Activated T-cell treated with anti-CD3 and anti-CD28 coated beads for 48 hours (primary cell): ENCODE measurements at regions not wholly inside any gene's neighbourhood (a gene's known extent, or its start where the extent isn't known, plus 50 kb on each side); places are given as distances from the start of the nearest gene placed in this dataset.
A peak's percentile ranks its signal among the peaks of the same experiment; 100 is the strongest.

Source experiments
- DNase-seq: peaks from one replicate; pipeline ENCODE4 v3.0.0-alpha.2; 2020; ENCODE audit warnings: low read depth

- no peak for DNase-seq
Observed at GRCh38 chr19:13606156-13606555, 99.9 kb upstream of the CACNA1A start.

DNA sequence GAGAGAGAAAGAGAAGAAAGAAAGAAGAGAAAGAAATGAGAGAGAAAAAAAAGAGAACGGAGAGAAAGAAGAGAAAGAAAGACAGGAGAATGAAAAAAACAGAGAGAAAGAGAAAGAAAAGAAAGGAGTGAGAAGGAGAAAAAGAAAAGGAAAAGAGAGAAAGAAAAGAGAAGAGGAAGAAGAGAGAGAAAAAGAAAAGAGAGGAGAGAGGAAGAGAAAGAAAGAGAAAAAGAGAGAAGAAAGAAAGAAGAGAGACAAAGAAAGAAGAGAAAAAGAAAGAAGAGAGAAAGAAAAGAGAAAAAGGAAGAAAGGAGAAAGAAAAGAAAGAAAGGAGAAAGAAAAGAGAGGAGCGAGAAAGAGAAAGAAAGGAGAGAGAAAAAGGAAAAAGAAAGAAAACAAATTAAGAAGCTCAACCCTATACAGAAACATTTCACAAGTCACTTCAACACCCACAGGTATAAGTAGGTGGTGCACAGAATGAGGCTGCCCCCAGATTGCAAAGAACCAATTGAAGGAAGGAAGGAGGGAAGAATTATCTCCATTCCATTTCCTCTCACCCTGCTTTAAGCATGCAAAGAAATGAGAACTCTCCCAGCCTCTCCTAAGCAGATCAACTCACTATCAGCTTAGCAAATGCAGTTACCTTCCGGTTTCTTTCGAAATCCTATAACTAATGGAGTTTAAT, 98.8 kb upstream of the CACNA1A start:
- DNase-seq = no peak

- no peak for DNase-seq
Observed at GRCh38 chr19:13600802-13601201, 94.5 kb upstream of the CACNA1A start.

DNA sequence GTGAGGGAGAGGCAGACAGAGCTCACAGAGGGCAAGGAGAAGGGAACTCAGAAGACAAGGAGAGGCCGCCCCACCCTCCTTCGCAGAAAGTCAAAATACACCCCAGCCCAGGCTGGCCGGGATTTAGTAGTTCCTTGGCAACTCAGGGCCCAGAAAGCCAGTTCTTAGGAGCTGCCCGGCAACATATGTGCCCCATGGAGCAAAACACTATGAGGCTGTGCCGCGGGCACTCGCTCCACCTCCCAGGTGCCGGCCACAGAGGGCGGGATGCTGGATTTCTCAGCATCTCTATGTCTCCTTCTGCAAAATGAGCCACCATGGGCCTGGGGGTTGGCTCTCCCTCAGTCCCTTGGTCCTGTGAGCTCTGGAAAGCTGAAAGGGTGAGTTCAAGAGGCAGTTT, 93.8 kb upstream of the CACNA1A start:
- no peak for DNase-seq

- DNase-seq = no peak
Observed at GRCh38 chr19:13599681-13600080, 93.4 kb upstream of the CACNA1A start.

DNA sequence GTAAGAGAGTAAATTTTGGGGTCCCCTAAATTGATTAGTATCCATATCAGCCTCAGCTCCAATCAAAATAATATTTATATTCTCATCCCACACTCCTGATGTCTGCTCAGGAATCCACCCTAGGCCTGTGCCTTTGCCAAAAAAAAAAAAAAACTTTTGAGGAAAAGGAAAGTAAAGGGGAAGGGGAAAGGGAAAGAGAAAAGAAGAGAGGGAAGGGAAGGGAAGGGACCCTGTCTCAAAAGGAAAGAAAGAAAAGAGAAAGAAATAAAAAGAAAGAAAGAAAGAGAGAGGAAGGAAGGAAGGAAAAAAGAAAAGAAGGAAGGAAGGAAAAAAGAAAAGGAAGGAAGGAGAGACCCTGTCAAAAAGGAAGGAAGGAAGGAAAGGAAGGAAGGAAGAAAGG, 91.8 kb upstream of the CACNA1A start:
- no peak for DNase-seq

DNA sequence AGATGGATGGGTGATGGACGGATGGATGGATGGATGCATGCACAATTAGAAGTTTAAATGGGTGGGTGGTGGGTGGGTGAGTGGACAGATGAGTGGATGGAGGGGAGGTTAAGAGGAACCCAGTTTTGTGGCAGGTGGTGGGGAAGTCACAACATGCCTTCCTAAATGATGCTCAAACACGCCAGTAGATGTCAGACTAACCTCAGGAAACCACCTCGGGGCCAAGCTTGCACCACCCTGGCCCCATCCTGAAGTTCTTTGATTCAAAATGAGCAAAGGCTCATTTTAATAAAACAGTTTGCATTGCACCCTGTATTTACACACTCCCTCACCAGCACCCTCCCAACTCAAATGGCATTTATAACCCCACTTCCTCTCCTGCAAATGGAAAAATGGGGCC, 91.4 kb upstream of the CACNA1A start:
- DNase-seq = no peak

GRCh38 chr19:13588957-13589833, 82.9 kb upstream of the CACNA1A start:
- peak; percentile 81 for DNase-seq

GRCh38 chr19:13585512-13585911, 79.2 kb upstream of the CACNA1A start:
- DNase-seq = no peak

GRCh38 chr19:13583753-13584152, 77.5 kb upstream of the CACNA1A start:
- DNase-seq = no peak

DNA sequence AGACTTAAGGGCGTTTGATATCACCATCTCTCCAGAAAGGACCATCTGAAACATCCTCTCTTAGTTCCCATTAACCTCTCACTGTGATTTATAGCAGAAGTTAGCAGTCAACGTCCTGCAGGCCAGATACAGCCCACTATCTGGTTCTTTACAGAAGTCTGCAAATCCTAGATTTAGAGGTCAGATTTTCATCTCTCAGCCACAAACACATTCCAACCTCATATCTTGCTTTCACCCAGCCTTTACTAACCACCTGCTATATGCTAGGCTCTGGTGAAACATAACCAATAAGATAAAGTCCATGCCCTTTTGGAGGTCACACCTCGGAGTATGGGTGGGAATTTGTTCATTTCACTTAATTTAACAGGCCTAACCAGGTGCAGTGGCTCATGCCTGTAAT, 76.8 kb upstream of the CACNA1A start:
- DNase-seq = no peak

DNA sequence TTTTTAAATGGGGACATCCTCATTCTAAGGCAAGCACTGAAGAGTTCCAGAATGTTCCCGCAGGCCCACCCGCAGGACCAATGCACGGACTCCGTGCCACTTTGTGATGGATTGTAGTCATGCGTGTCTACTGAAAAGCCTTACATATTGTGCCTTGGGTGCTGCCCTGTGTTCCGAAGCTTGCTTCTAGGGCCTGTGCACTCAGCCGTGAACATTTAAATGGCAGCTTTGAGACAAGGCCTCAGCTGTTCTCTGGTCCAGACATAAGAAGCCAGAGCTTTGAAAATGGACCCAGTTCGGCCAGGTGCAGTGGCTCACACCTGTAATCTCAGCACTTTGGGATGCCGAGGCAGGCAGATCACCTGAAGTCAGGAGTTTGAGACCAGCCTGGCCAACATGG, 75.3 kb upstream of the CACNA1A start:
- DNase-seq = no peak

DNA sequence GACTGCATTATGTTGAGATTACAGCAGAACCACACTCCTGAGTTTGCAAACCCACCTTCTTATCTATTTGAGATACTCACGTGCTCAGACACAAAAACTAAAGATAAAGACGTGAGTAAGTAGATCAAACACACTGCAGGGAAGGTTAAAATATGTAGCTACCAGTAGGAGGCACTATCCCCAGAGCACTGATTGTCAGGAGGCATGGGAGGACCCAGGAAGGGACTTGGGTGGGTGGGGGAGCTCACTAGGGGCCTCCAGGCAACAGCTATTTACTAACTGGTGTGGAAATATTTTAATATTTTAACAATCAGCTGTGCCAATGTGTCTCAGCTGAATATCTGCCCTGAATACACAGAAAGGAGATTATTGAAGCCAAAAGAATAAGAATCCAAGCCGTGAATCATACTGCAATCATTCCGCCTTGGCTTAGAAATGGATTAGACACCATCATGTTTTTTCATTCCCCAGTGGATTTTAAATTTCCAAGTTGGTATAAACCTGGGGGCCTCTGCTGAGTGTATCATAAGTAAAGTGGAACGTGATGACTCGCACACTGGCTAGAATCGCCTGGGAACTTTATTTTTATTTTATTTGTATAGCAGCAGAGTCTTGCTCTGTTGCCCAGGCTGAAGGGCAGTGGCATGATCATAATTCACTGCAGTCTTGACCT, 73.2 kb upstream of the CACNA1A start:
- no peak for DNase-seq

GRCh38 chr19:13576726-13577125, 70.4 kb upstream of the CACNA1A start:
- DNase-seq = no peak

DNA sequence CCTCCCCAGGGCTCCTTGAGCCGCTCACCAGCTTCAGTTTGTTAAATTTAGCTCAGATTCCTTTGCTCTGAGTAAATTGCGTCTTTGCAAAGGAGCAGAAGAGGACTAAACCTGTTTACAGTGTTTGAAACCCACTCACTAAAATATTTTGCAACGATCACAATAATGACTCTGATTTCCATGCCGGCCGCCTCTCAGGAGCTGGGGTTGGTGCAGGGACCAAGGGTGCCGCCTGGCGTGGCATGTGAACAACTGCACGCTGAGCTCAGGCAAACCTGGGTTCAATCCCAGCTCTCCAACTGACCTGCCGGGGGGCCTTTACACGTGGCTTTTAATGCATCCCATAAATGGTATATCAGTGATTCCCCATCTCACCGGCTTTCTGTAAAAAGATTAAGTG, 68.7 kb upstream of the CACNA1A start:
- DNase-seq = no peak

DNA sequence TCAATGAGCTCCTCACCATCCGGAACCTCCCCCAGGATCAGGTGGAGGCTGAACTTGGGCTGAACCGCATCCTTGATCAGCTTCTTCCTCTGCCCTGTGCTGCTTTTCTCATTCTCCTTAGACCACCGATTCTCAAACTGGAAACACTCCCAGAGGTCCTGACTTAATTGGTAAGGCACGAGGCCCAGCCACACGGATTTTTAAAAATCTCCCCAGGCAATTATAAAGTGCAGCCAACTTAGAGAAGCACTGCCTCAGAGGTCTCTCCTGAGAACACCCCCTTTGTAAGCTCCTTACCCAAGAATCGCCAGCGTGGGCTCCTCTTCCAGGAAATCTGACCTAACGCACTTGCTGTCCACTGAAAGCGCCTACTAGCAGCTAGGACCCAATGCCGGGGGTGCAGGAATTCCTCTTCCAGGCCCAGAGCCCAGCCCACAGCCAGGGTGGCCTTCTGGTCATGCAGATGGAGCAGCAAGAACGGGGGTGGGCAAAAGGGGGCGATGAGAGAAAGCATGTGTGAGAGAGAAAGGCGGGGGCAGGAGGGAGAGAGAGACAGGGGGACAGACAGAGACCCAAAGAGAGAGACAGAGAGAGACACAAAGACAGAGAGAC, 66.9 kb upstream of the CACNA1A start:
- no peak for DNase-seq

DNA sequence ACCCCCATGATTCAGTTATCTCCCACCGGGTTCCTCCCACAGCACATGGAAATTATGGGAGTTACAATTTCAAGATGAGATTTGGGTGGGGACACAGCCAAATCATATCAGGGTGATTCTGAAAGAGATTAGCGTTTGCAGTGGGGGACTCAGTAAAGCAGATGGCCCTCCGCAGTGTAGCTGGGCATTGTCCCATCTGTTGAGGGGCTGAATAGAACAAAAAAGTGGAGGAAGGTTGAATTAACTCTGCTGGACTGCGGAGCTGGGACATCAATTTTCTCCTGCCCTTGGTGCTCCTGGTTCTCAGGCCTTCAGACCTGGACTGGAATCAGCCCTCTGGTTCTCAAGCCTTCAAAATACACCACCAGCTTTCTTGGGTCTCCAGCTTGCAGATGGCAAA, 55.2 kb upstream of the CACNA1A start:
- DNase-seq = no peak

DNA sequence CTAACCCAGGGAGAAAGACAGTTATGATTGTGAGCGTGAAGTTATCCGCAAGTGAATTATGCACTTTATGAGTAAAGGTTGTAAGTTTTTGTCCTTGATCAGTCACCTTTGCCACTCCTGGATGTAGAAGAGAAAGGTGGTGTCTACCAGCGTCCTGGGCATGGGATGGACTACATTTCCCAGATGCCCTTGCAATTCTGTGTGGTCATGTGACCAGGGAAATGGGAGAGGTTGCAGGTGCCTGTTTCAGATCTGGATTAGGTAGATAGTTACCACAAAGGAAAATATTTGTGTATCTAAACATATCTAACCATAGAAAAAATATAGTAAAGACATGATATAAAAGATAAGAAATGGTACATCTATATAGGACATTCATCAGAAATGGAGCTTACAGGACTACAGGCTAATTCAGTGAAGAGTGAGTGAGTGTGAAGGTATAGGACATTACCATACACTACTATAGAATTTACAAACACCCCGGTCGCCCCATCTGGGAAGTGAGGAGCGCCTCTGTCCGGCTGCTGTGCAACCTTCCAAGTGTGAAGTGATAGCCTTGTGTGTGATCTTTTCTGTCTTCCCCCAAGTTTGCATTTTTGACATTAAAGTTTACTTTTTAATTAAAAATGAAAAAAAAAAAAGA, 51.6 kb upstream of the CACNA1A start:
- no peak for DNase-seq

DNA sequence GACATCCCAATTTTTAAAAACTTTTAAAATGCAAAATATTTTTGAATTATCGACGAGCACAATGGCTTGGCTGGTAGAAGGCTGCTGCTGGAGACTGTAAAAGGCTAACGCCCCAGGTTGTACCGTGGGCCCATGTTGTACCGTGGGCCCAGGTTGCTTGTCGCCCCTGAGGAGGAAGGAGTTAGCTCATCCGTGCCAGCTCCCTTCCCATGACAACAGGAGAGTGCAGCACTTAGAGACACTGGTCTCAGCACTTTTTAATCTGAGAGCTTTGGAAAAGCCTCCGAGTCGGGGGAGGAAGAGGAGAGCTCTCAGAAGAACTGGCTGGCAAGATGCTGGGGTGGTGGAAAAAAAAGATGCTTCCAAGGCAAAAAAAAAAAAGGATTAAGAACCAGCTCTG, 50.3 kb upstream of the CACNA1A start:
- DNase-seq = no peak
